HG03025 (cell line): ENCODE measurements at regions not wholly inside any gene's neighbourhood (a gene's known extent, or its start where the extent isn't known, plus 50 kb on each side); places are given as distances from the start of the nearest gene placed in this dataset.

ENCODE experiments used
- ATAC-seq: cut with Tn5 transposase; IDR thresholded peaks from one replicate; pipeline ENCODE4 v1.9.1; 2021; ENCODE audit warnings: mild to moderate bottlenecking, moderate library complexity; ENCODE audit not compliant: unreplicated experiment, low FRiP score

- ATAC-seq = no peak
Measured at GRCh38 chr2:106977717-106978116, 91.8 kb upstream of the ST6GAL2 start.

GRCh38 chr2:106978647-106979046 lies 92.7 kb upstream of the ST6GAL2 start:
- no peak for ATAC-seq

GRCh38 chr2:106981491-106981890 lies 95.5 kb upstream of the ST6GAL2 start:
- ATAC-seq = no peak

- no peak for ATAC-seq
Measured at GRCh38 chr2:106982350-106982749, 96.4 kb upstream of the ST6GAL2 start.

GRCh38 chr2:106983305-106983704 lies 97.3 kb upstream of the ST6GAL2 start:
- ATAC-seq = no peak

GRCh38 chr2:106988361-106988760 lies 102.4 kb upstream of the ST6GAL2 start:
- ATAC-seq = no peak

- no peak for ATAC-seq
Measured at GRCh38 chr2:106990297-106990696, 104.3 kb upstream of the ST6GAL2 start.

GRCh38 chr2:106991866-106992265 lies 105.9 kb upstream of the ST6GAL2 start:
- no peak for ATAC-seq

- no peak for ATAC-seq
Measured at GRCh38 chr2:106995556-106995955, 109.6 kb upstream of the ST6GAL2 start.

GRCh38 chr2:106996171-106996769 lies 110.3 kb upstream of the ST6GAL2 start:
- ATAC-seq = no peak

GRCh38 chr2:106997204-106997603 lies 111.2 kb upstream of the ST6GAL2 start:
- ATAC-seq = no peak

GRCh38 chr2:107001062-107001461 lies 115.1 kb upstream of the ST6GAL2 start:
- no peak for ATAC-seq

GRCh38 chr2:107001551-107001950 lies 115.6 kb upstream of the ST6GAL2 start:
- ATAC-seq = no peak

GRCh38 chr2:107001964-107002696 lies 116.2 kb upstream of the ST6GAL2 start:
- ATAC-seq = no peak

- no peak for ATAC-seq
Measured at GRCh38 chr2:107002735-107003134, 116.8 kb upstream of the ST6GAL2 start.

- ATAC-seq = no peak
Measured at GRCh38 chr2:107005853-107006252, 119.9 kb upstream of the ST6GAL2 start.

GRCh38 chr2:107006836-107007235 lies 120.9 kb upstream of the ST6GAL2 start:
- no peak for ATAC-seq

GRCh38 chr2:107007927-107008326 lies 122.0 kb upstream of the ST6GAL2 start:
- ATAC-seq = no peak

GRCh38 chr2:107008843-107009242 lies 122.9 kb upstream of the ST6GAL2 start:
- no peak for ATAC-seq

- ATAC-seq = no peak
Measured at GRCh38 chr2:107009275-107009674, 123.3 kb upstream of the ST6GAL2 start.

- ATAC-seq = no peak
Measured at GRCh38 chr2:107012714-107013306, 126.8 kb upstream of the ST6GAL2 start.

- ATAC-seq = no peak
Measured at GRCh38 chr2:107013884-107014283, 127.9 kb upstream of the ST6GAL2 start.
